Endothelial cell of umbilical vein (primary cell): ENCODE measurements at regions not wholly inside any gene's neighbourhood (a gene's known extent, or its start where the extent isn't known, plus 50 kb on each side); places are given as distances from the start of the nearest gene placed in this dataset.
A peak's percentile ranks its signal among the peaks of the same experiment; 100 is the strongest.

Experiments used
- BruUV-seq: library from RNA; stranded (reverse); fragments of 400-500 nt; replicated peaks from 2 replicates; lab custom pipeline; 2021; lab: Mats Ljungman, UMichigan
- CTCF ChIA-PET: fragments of 300-600, 350-600 bp; sonication (Branson Sonifier 250); formaldehyde crosslinking; loops from one replicate; lab custom pipeline; 2021; ENCODE audit warnings: antibody characterized with exemption, inconsistent platforms; lab: Charles Lee
- POLR2A ChIA-PET: fragments of 300-600, 350-600 bp; sonication (Branson Sonifier 250); formaldehyde crosslinking; loops from one replicate; lab custom pipeline; 2021; ENCODE audit warnings: antibody characterized with exemption, inconsistent platforms; lab: Charles Lee
- DNase-seq: peaks from one replicate; pipeline ENCODE4 v3.0.0-alpha.2; 2011; ENCODE audit warnings: low read depth, low spot score
- FAIRE-seq: peaks from 2 replicates; lab custom pipeline; 2011; peaks lifted over from hg19 to GRCh38; lab: Jason Lieb, UNC
- H2AFZ ChIP-seq: 2 replicates; pipeline ENCODE4 v1.6.0; 2012; ENCODE audit warnings: low read depth, low read length, control low read depth, inconsistent platforms
- H3K27ac ChIP-seq: 2 replicates; pipeline ENCODE4 v1.5.1; 2011; ENCODE audit warnings: low read depth, mild to moderate bottlenecking, control low read depth, low read length, moderate library complexity; ENCODE audit not compliant: insufficient read depth
- H3K27me3 ChIP-seq, 2 experiments: 2 replicates each; pipeline versions ENCODE4 v1.6.0 to v1.6.1; 2011; ENCODE audit warnings: low read length in 2 of 2, mixed read lengths in 1 of 2; ENCODE audit not compliant: control insufficient read depth in 2 of 2, insufficient read depth in 2 of 2
- H3K36me3 ChIP-seq, 2 experiments: 2 replicates in 1 of 2; 3 replicates in 1 of 2; pipeline ENCODE4 v1.5.1; 2011; ENCODE audit warnings: low read length in 2 of 2, mild to moderate bottlenecking in 1 of 2, moderate library complexity in 1 of 2; ENCODE audit not compliant: control insufficient read depth in 2 of 2, insufficient read depth in 2 of 2; ENCODE audit errors: extremely low read depth in 1 of 2
- H3K4me1 ChIP-seq: 3 replicates; pipeline ENCODE4 v1.5.1; 2011; ENCODE audit warnings: mild to moderate bottlenecking, low read length; ENCODE audit not compliant: control insufficient read depth, insufficient read depth; ENCODE audit errors: extremely low read depth
- H3K4me2 ChIP-seq: 2 replicates; pipeline ENCODE4 v1.6.1; 2011; ENCODE audit warnings: low read length, control low read depth, mixed read lengths; ENCODE audit not compliant: insufficient read depth
- H3K4me3 ChIP-seq, 3 experiments: fragments of 200-600 bp in 1 of 3; sonication (generic), shearing (Covaris generic) in 1 of 3; replicated peaks in 1 of 3; 2 replicates each; pipeline ENCODE4 v1.5.1; 2011 to 2016; ENCODE audit warnings: control low read depth in 3 of 3, low read length in 3 of 3, mild to moderate bottlenecking in 2 of 3, inconsistent platforms in 1 of 3, low read depth in 1 of 3, moderate library complexity in 1 of 3; ENCODE audit not compliant: insufficient read depth in 1 of 3
- H3K79me2 ChIP-seq: 2 replicates; pipeline ENCODE4 v1.6.0; 2012; ENCODE audit warnings: low read length, inconsistent platforms; ENCODE audit not compliant: control insufficient read depth, insufficient read depth
- H3K9ac ChIP-seq: replicated peaks from 2 replicates; pipeline ENCODE3; 2011; ENCODE audit warnings: low read length, control low read depth; ENCODE audit not compliant: insufficient read depth; ENCODE audit errors: extremely low read depth
- H3K9me1 ChIP-seq: replicated peaks from 3 replicates; pipeline ENCODE4 v1.6.0; 2011; ENCODE audit warnings: mild to moderate bottlenecking, low read length; ENCODE audit not compliant: control insufficient read depth, insufficient read depth; ENCODE audit errors: extremely low read depth
- H3K9me3 ChIP-seq: replicated peaks from 2 replicates; pipeline ENCODE4 v1.5.1; 2012; ENCODE audit warnings: low read length, inconsistent platforms; ENCODE audit not compliant: control insufficient read depth, insufficient read depth
- H4K20me1 ChIP-seq: replicated peaks from 2 replicates; pipeline ENCODE3; 2011; ENCODE audit warnings: mild to moderate bottlenecking, low read length; ENCODE audit not compliant: control insufficient read depth, insufficient read depth; ENCODE audit errors: extremely low read depth
- CTCF ChIP-seq, 2 donors: IDR thresholded peaks; 1 replicate in 1 of 2; 2 replicates in 1 of 2; pipeline ENCODE4 v1.5.1; 2011; ENCODE audit warnings: low read length in 2 of 2, mild to moderate bottlenecking in 2 of 2, moderate library complexity in 2 of 2, control low read depth in 1 of 2, inconsistent platforms in 1 of 2, low read depth in 1 of 2; ENCODE audit not compliant: insufficient read depth in 1 of 2; ENCODE audit errors: extremely low read depth in 1 of 2
- FOS ChIP-seq: IDR thresholded peaks from 2 replicates; pipeline ENCODE4 v1.6.1; 2011; ENCODE audit warnings: mild to moderate bottlenecking, low read length, moderate library complexity, borderline replicate concordance; ENCODE audit not compliant: insufficient read depth
- GATA2 ChIP-seq: IDR thresholded peaks from 2 replicates; pipeline ENCODE4 v1.7.0; 2011; ENCODE audit warnings: low read depth, mild to moderate bottlenecking, moderate library complexity, mixed read lengths, low read length; ENCODE audit not compliant: insufficient read length, insufficient read depth
- POLR2A ChIP-seq: IDR thresholded peaks from 2 replicates; pipeline ENCODE4 v1.6.1; 2012; ENCODE audit warnings: low read depth, mild to moderate bottlenecking, control low read depth, low read length
- POLR2AphosphoS5 ChIP-seq: IDR thresholded peaks from 2 replicates; pipeline ENCODE4 v1.6.1; 2012; ENCODE audit warnings: low read depth, mild to moderate bottlenecking, control low read depth, low read length, moderate library complexity; ENCODE audit not compliant: insufficient read depth
- dilution Hi-C: fragments of 300-500 bp; cut with MboI; formaldehyde crosslinking; loops from one replicate; pipeline ENCODE4 v1.15.0; 2019; ENCODE audit warnings: low sequenced_read_pairs; ENCODE audit not compliant: extremely low pct_ligation_motif_present
- intact Hi-C: fragments of 100-400 bp; cut with micrococcal nuclease; formaldehyde crosslinking; loops from one replicate; pipeline ENCODE4 v1.10.0; 2022

GRCh38 chr12:32031109-32031508, 71.9 kb downstream of the RESF1 start:
- H3K9me3 ChIP-seq: no peaks in the 10 kb centered on the region
- peak; percentile 82 for FAIRE-seq
- H4K20me1 ChIP-seq: no peaks in the 10 kb centered on the region
- no peak overlapping the region for H3K4me3 ChIP-seq
- H3K9me1 ChIP-seq: no peaks in the 10 kb centered on the region
- peak; percentile 98 for DNase-seq
- CTCF ChIA-PET: interaction anchor here (0.7 to 1.4 kb wide), 6 partner anchors 9 to 373 kb away, joined by 4 to 6 read pairs (median 4); no protein-coding TSS in a partner anchor
- H3K4me1 ChIP-seq: peaks cover 33% of the 10 kb centered on the region
- no peaks in the 10 kb centered on the region for H3K27me3 ChIP-seq
- H3K36me3 ChIP-seq: no peaks in the 10 kb centered on the region
- POLR2A ChIA-PET: interaction anchor here (0.5 kb wide), 1 partner anchor 371 kb away, joined by 3 read pairs; no protein-coding TSS in a partner anchor
- intact Hi-C loops (loop anchor here (2.0 to 10.0 kb wide), 2 partner anchors 30 to 156 kb away; no protein-coding TSS in a partner anchor), dilution Hi-C loops (no loop called here)
- no TSS peak for BruUV-seq
- H2AFZ ChIP-seq: peak overlapping the region; percentile 46
- TF ChIP-seq GATA2: peak; percentile 85
- TF ChIP-seq FOS: no peak
- peak; percentile 57 for TF ChIP-seq POLR2AphosphoS5
- peak; percentile 60 for TF ChIP-seq POLR2A
- no peak for TF ChIP-seq CTCF (IDR thresholded peaks at IDR 0.05; ENCODE audit: extremely low read depth in 1 of 2, insufficient read depth in 1 of 2, low read depth in 1 of 2, low read length in 2 of 2)
- peak overlapping the region; percentile 24 for H3K4me2 ChIP-seq
- H3K9ac ChIP-seq: peak overlapping the region; percentile 9
- no peaks in the 10 kb centered on the region for H3K79me2 ChIP-seq
- no peak overlapping the region for H3K27ac ChIP-seq
